Prostate gland (tissue), 2 donors: ENCODE measurements at regions not wholly inside any gene's neighbourhood (a gene's known extent, or its start where the extent isn't known, plus 50 kb on each side); places are given as distances from the start of the nearest gene placed in this dataset.

ENCODE experiments used
- DNase-seq: peaks from one replicate; pipeline ENCODE4 v3.0.0-alpha.2; 2019; ENCODE audit warnings: low spot score
- H3K27ac ChIP-seq, 2 donors: fragments of 200-600 bp; sonication (generic); 2 replicates each; pipeline ENCODE4 v1.5.1; 2017 to 2019
- H3K27me3 ChIP-seq: fragments of 200-600 bp; sonication (generic); replicated peaks from 2 replicates; pipeline ENCODE4 v1.5.1; 2019; ENCODE audit not compliant: insufficient read depth
- H3K36me3 ChIP-seq, 2 donors: fragments of 200-600 bp; sonication (generic); 1 replicate in 1 of 2; 2 replicates in 1 of 2; pipeline versions ENCODE4 v1.5.1 to v1.8.1; 2017 to 2019
- H3K4me1 ChIP-seq: fragments of 200-600 bp; sonication (generic); replicated peaks from 2 replicates; pipeline ENCODE4 v1.5.1; 2019
- H3K4me3 ChIP-seq, 2 donors: fragments of 200-600 bp; sonication (generic); 2 replicates each; pipeline ENCODE4 v1.5.1; 2017 to 2019
- H3K9me3 ChIP-seq: fragments of 200-600 bp; sonication (generic); 2 replicates; pipeline ENCODE4 v1.5.1; 2017
- CTCF ChIP-seq, 4 experiments: fragments of 200-600 bp in 2 of 4; fragments of 450-650 bp in 2 of 4; sonication (generic) in 2 of 4; IDR thresholded peaks; 1 replicate in 3 of 4; 2 replicates in 1 of 4; pipeline ENCODE4 v1.5.1; 2016 to 2019; ENCODE audit warnings: antibody characterized with exemption in 4 of 4, mild to moderate bottlenecking in 2 of 4, moderate library complexity in 2 of 4
- POLR2A ChIP-seq: fragments of 450-650 bp; IDR thresholded peaks from one replicate; pipeline ENCODE4 v1.6.1; 2016; ENCODE audit warnings: antibody characterized with exemption, mild to moderate bottlenecking
- POLR2AphosphoS5 ChIP-seq: sonication (generic); formaldehyde crosslinking; IDR thresholded peaks from one replicate; pipeline ENCODE4 v1.6.1; 2017; ENCODE audit warnings: antibody characterized with exemption
- WGBS: methylation state at CpG from one replicate; pipeline ENCODE4 v1.1.5; 2018; 5-methylcytosine and 5-hydroxymethylcytosine counted together
- intact Hi-C: fragments of 100-400 bp; cut with DNase I; formaldehyde crosslinking; loops from one replicate; pipeline ENCODE4 v1.14.2; 2022

DNA sequence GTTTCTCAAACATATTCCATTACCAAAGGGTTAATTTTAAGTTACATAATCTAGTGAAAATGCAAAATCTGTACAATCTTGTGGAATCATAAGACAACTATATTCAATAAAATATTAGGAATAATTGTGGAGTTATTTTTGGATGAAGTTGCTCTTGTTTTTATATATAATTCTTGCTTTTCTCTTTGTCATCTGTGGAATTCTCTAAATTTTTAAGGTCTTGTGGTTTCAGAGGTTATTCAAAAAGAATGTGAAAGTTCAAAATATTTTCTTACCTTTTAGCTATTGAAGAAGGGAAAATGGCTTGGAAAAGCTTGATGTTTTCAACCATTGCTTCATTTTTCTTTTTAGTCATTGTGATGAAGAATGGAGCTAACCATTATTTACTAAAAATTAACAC lies 552.1 kb downstream of the TFEC start:
- no peak for TF ChIP-seq CTCF (IDR thresholded peaks at IDR 0.05)
- no peak for TF ChIP-seq POLR2A
- no peak for TF ChIP-seq POLR2AphosphoS5
- intact Hi-C loops = no loop called here
- Histone ChIP-seq H3K9me3 (no peaks in the 10 kb centered on the region), H3K27me3 (no peaks in the 10 kb centered on the region), H3K27ac (no peak overlapping the region), H3K36me3 (no peaks in the 10 kb centered on the region), H3K4me1 (no peaks in the 10 kb centered on the region), H3K4me3 (no peak overlapping the region)
- DNase-seq = no peak

- H3K4me1 ChIP-seq = no peaks in the 10 kb centered on the region
- H3K4me3 ChIP-seq = no peak overlapping the region
- H3K36me3 ChIP-seq = no peaks in the 10 kb centered on the region
- DNase-seq = no peak
- H3K27ac ChIP-seq = no peak overlapping the region
- intact Hi-C loops = no loop called here
- no peaks in the 10 kb centered on the region for H3K27me3 ChIP-seq
- TF ChIP-seq POLR2AphosphoS5 (no peak), POLR2A (no peak), CTCF (IDR thresholded peaks at IDR 0.05) (no peak)
- no peaks in the 10 kb centered on the region for H3K9me3 ChIP-seq
- 10% methylated on average over 30 of the region's 30 CpGs for WGBS
Observed at GRCh38 chr7:115477193-115477651, 553.3 kb downstream of the TFEC start.

DNA sequence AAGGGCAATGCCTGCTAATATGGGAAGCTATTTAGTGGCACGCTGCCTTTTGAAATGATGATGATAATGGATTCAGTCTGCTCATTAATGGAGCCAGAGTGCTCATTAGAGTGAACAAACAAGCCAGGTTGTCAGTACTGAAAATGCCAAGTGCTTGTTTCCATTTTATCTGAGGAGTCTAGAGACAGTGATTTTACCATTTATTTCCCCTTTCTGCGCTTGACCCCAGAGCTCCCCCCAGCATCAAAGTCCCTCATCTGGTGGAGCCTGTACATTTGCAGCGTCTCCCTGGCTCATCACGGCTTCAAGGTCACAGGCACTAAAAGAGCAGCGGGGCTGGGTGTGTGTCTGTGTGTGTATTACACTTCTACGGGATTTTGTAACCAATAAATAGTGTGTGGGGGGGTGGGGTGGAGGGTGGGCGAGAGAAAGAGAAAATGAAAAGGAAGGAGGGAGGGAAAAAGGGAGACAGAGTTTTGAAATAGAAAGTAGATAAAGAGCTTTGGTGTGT lies 553.8 kb downstream of the TFEC start:
- TF ChIP-seq CTCF (IDR thresholded peaks at IDR 0.05) (no peak), POLR2A (no peak), POLR2AphosphoS5 (no peak)

DNA sequence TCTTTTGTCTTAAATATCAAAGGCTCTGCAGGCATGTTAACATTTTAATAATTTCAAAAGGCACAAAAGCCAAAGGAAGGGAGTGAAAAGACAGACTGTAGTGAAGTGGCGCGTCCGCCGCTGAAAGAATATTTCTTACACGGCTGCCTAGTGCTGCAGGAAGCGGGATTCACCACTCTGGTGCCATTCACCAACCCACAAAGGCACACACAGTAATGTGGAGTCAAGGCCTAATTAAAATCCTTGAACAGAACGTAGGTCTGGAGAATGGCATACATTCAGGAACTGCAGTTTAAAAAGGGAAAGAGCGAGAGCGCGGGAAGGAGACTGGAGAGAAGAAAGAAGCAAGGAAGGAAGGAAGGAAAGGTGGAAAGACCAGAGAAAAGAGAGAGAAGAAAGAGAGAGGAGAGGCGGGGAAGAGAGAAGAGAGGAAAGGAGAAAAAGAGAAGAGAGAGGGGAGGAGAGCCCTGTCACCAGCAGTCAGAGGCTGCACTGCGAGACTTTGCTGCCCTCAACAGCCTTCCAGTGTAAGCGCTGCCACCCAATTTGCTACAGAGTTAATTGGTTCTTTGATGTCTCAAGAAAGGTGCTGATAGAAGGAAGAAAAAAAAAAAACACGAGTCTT lies 554.0 kb downstream of the MDFIC start:
- Histone ChIP-seq H3K9me3 (no peaks in the 10 kb centered on the region), H3K27ac (no peak overlapping the region), H3K27me3 (no peaks in the 10 kb centered on the region), H3K4me3 (no peak overlapping the region), H3K36me3 (no peaks in the 10 kb centered on the region), H3K4me1 (no peaks in the 10 kb centered on the region)
- no peak for TF ChIP-seq CTCF (IDR thresholded peaks at IDR 0.05)
- TF ChIP-seq POLR2A = no peak
- TF ChIP-seq POLR2AphosphoS5 = no peak
- intact Hi-C loops = no loop called here
- DNase-seq = no peak
- WGBS = 80% methylated on average over 14 of the region's 14 CpGs

More for the DNA sequence above, 553.8 kb downstream of the TFEC start:
- Histone ChIP-seq H3K27me3 (no peaks in the 10 kb centered on the region), H3K4me3 (no peak overlapping the region), H3K27ac (no peak overlapping the region), H3K4me1 (no peaks in the 10 kb centered on the region), H3K36me3 (no peaks in the 10 kb centered on the region), H3K9me3 (no peaks in the 10 kb centered on the region)
- intact Hi-C loops = no loop called here
- DNase-seq = no peak
- 37% methylated on average over 7 of the region's 7 CpGs for WGBS

DNA sequence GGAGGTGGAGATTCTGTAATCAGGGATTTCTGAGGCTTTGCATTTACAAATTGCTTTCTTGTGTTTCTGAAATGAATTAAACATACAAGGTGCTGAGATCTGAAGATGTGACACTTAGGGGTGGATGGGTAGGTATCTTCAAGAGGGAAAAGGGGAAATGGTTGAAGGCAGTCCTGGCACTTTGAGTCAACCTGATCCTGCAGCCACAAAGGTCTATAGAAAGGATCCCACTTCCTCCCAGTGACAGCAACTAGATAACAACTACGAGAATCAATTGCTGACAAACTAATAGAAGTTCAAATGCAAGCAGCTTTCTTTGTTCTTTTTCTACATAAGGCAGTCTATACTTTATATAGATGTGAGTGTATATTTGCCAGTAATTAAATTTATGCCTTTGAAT lies 553.3 kb downstream of the MDFIC start:
- no peaks in the 10 kb centered on the region for H3K4me1 ChIP-seq
- no peak overlapping the region for H3K4me3 ChIP-seq
- 70% methylated on average over 1 of the region's 1 CpG for WGBS
- no peaks in the 10 kb centered on the region for H3K27me3 ChIP-seq
- intact Hi-C loops = no loop called here
- no peak for TF ChIP-seq POLR2A
- no peak for TF ChIP-seq CTCF (IDR thresholded peaks at IDR 0.05)
- TF ChIP-seq POLR2AphosphoS5 = no peak
- no peaks in the 10 kb centered on the region for H3K36me3 ChIP-seq
- DNase-seq = no peak
- H3K27ac ChIP-seq = no peak overlapping the region
- H3K9me3 ChIP-seq = no peaks in the 10 kb centered on the region
